HG03280 (cell line): ENCODE measurements at regions not wholly inside any gene's neighbourhood (a gene's known extent, or its start where the extent isn't known, plus 50 kb on each side); places are given as distances from the start of the nearest gene placed in this dataset.
"Not testable (repeated sequence)": the region's sequence is repeated elsewhere in the genome, so short reads cannot be mapped to it uniquely, and the experiment has no call there.

Experiments
- ATAC-seq: cut with Tn5 transposase; IDR thresholded peaks from one replicate; pipeline ENCODE4 v1.9.1; 2021; ENCODE audit warnings: mild to moderate bottlenecking, moderate library complexity; ENCODE audit not compliant: unreplicated experiment

GRCh38 chr11:46183819-46184218 lies 62.6 kb upstream of the PHF21A start:
- no peak for ATAC-seq

GRCh38 chr11:46181843-46182424 lies 60.7 kb upstream of the PHF21A start:
- no peak for ATAC-seq

GRCh38 chr11:46181387-46181786 lies 60.1 kb upstream of the PHF21A start:
- no peak for ATAC-seq

GRCh38 chr11:46180736-46181135 lies 59.5 kb upstream of the PHF21A start:
- no peak for ATAC-seq

GRCh38 chr11:46178513-46178912 lies 57.3 kb upstream of the PHF21A start:
- no peak for ATAC-seq

- no peak for ATAC-seq
Measured at GRCh38 chr11:46176421-46176820, 55.2 kb upstream of the PHF21A start.

GRCh38 chr11:46175401-46176002 lies 54.2 kb upstream of the PHF21A start:
- no peak for ATAC-seq

GRCh38 chr11:46171693-46172092 lies 50.4 kb upstream of the PHF21A start:
- ATAC-seq = not testable (repeated sequence)
